HCT116 (cell line): ENCODE measurements at regions not wholly inside any gene's neighbourhood (a gene's known extent, or its start where the extent isn't known, plus 50 kb on each side); places are given as distances from the start of the nearest gene placed in this dataset.

Source experiments
- ATAC-seq: fragments of 200-7000 bp; cut with Tn5 transposase; 2 replicates; pipeline ENCODE4 v1.9.1; 2020; ENCODE audit warnings: mild to moderate bottlenecking, moderate library complexity
- BruUV-seq: library from RNA; stranded (reverse); fragments of 400-500 nt; replicated peaks from 2 replicates; lab custom pipeline; 2021; lab: Mats Ljungman, UMichigan
- CTCF ChIA-PET: fragments of 300-600 bp; sonication (Branson Sonifier 250); formaldehyde crosslinking; loops from one replicate; lab custom pipeline; 2021; ENCODE audit warnings: antibody characterized with exemption; lab: Charles Lee
- POLR2A ChIA-PET: fragments of 300-600, 350-600 bp; sonication (Branson Sonifier 250); formaldehyde crosslinking; loops from one replicate; lab custom pipeline; 2021; ENCODE audit warnings: antibody characterized with exemption; lab: Charles Lee
- RAD21 ChIA-PET, 2 experiments: fragments of 300-600 bp; sonication (Branson Sonifier 250); formaldehyde crosslinking; loops; one replicate each; lab custom pipeline; 2023; ENCODE audit warnings: low total read pairs in 2 of 2; ENCODE audit not compliant: uncharacterized antibody in 2 of 2, unreplicated experiment in 2 of 2, low non-redundant PET in 1 of 2; lab: Charles Lee
- DNase-seq: peaks from one replicate; pipeline ENCODE4 v3.0.0-alpha.2; 2010; ENCODE audit warnings: low read depth, low spot score
- H2AFZ ChIP-seq: fragments of 200-600 bp; shearing (Covaris generic), sonication (generic); 2 replicates; pipeline ENCODE4 v1.6.1; 2017; ENCODE audit warnings: low read depth, mixed run types, mixed read lengths, antibody characterized with exemption, low read length; ENCODE audit not compliant: poor library complexity, severe bottlenecking
- H3K27ac ChIP-seq: 2 replicates; pipeline ENCODE4 v1.5.1; 2012; ENCODE audit warnings: low read depth, low read length
- H3K27me3 ChIP-seq: fragments of 200-600 bp; sonication (generic); 2 replicates; pipeline ENCODE4 v1.6.1; 2016; ENCODE audit warnings: mixed run types, low read length, mixed read lengths; ENCODE audit not compliant: insufficient read depth
- H3K36me3 ChIP-seq, 2 experiments: fragments of 200-500 bp in 1 of 2; fragments of 200-600 bp in 1 of 2; sonication (Bioruptor generic) in 1 of 2; sonication (generic) in 1 of 2; 2 replicates each; pipeline versions ENCODE4 v1.5.1 to v1.6.1; 2014 to 2016; ENCODE audit warnings: low read length in 2 of 2, inconsistent platforms in 1 of 2, mixed read lengths in 1 of 2, mixed run types in 1 of 2; ENCODE audit not compliant: insufficient read depth in 2 of 2, control insufficient read depth in 1 of 2
- H3K4me1 ChIP-seq, 2 experiments: fragments of 200-600 bp in 1 of 2; sonication (generic) in 1 of 2; 2 replicates each; pipeline versions ENCODE4 v1.5.1 to v1.6.1; 2012 to 2017; ENCODE audit warnings: low read length in 2 of 2, inconsistent platforms in 1 of 2, mild to moderate bottlenecking in 1 of 2, mixed read lengths in 1 of 2, mixed run types in 1 of 2, moderate library complexity in 1 of 2; ENCODE audit not compliant: insufficient read depth in 2 of 2, control insufficient read depth in 1 of 2
- H3K4me2 ChIP-seq: fragments of 200-600 bp; sonication (generic); 2 replicates; pipeline ENCODE4 v1.6.1; 2017; ENCODE audit warnings: mixed run types, low read length, mixed read lengths
- H3K4me3 ChIP-seq, 2 experiments: fragments of 200-600 bp in 1 of 2; sonication (generic) in 1 of 2; replicated peaks in 1 of 2; 2 replicates each; pipeline ENCODE4 v1.5.1; 2011 to 2016; ENCODE audit warnings: low read length in 2 of 2, control low read depth in 1 of 2, low read depth in 1 of 2, mild to moderate bottlenecking in 1 of 2, mixed read lengths in 1 of 2, mixed run types in 1 of 2
- H3K79me2 ChIP-seq: fragments of 200-600 bp; sonication (generic); 2 replicates; pipeline ENCODE4 v1.6.1; 2017; ENCODE audit warnings: mild to moderate bottlenecking, mixed run types, low read length, moderate library complexity, mixed read lengths; ENCODE audit not compliant: insufficient read depth
- H3K9ac ChIP-seq: fragments of 200-600 bp; sonication (generic); 2 replicates; pipeline ENCODE4 v1.6.1; 2016; ENCODE audit warnings: low read length, mixed read lengths
- H3K9me2 ChIP-seq: fragments of 200-600 bp; sonication (generic), shearing (Covaris generic); 2 replicates; pipeline ENCODE4 v1.6.1; 2017; ENCODE audit warnings: mixed run types, mild to moderate bottlenecking, moderate library complexity; ENCODE audit not compliant: insufficient read depth
- H3K9me3 ChIP-seq, 2 experiments: fragments of 200-500 bp in 1 of 2; fragments of 200-600 bp in 1 of 2; sonication (Bioruptor generic) in 1 of 2; sonication (generic) in 1 of 2; 2 replicates each; pipeline ENCODE4 v1.6.1; 2014 to 2017; ENCODE audit warnings: low read length in 2 of 2, mixed read lengths in 2 of 2, inconsistent platforms in 1 of 2, low read depth in 1 of 2, mild to moderate bottlenecking in 1 of 2, mixed run types in 1 of 2, moderate library complexity in 1 of 2; ENCODE audit not compliant: control insufficient read depth in 1 of 2, insufficient read depth in 1 of 2
- H4K20me1 ChIP-seq: fragments of 200-600 bp; sonication (generic), shearing (Covaris generic); 2 replicates; pipeline ENCODE4 v1.6.1; 2017; ENCODE audit warnings: mixed run types, mild to moderate bottlenecking, moderate library complexity; ENCODE audit not compliant: insufficient read depth
- CBX3 ChIP-seq: IDR thresholded peaks from 2 replicates; pipeline ENCODE4 v1.6.1; 2012; ENCODE audit warnings: low read depth
- CEBPB ChIP-seq: IDR thresholded peaks from 2 replicates; pipeline ENCODE4 v1.6.1; 2012; ENCODE audit warnings: low read depth
- EGR1 ChIP-seq: IDR thresholded peaks from 2 replicates; pipeline ENCODE4 v1.6.1; 2012; ENCODE audit warnings: low read depth
- EZH2 ChIP-seq: fragments of 200-600 bp; sonication (generic); IDR thresholded peaks from 2 replicates; pipeline ENCODE4 v1.6.1; 2017; ENCODE audit warnings: antibody characterized with exemption, mixed run types
- EZH2phosphoT487 ChIP-seq: fragments of 200-600 bp; IDR thresholded peaks from 2 replicates; pipeline ENCODE4 v1.6.1; 2018; ENCODE audit warnings: antibody characterized with exemption, borderline replicate concordance
- FOSL1 ChIP-seq: IDR thresholded peaks from 2 replicates; pipeline ENCODE4 v1.6.1; 2012; ENCODE audit warnings: low read depth
- JUND ChIP-seq: IDR thresholded peaks from 2 replicates; pipeline ENCODE4 v1.6.1; 2012
- POLR2A ChIP-seq: IDR thresholded peaks from 2 replicates; pipeline ENCODE4 v1.7.0; 2011; ENCODE audit warnings: borderline replicate concordance; ENCODE audit not compliant: insufficient read depth, insufficient read length; ENCODE audit errors: extremely low read depth
- POLR2AphosphoS5 ChIP-seq: IDR thresholded peaks from 2 replicates; pipeline ENCODE4 v1.6.1; 2011; ENCODE audit warnings: mild to moderate bottlenecking, low read depth, low read length, moderate library complexity
- RAD21 ChIP-seq: IDR thresholded peaks from 2 replicates; pipeline ENCODE4 v1.6.1; 2012; ENCODE audit warnings: low read depth, mild to moderate bottlenecking
- SP1 ChIP-seq: IDR thresholded peaks from 2 replicates; pipeline ENCODE4 v1.6.1; 2012; ENCODE audit warnings: low read depth
- SRF ChIP-seq: IDR thresholded peaks from 2 replicates; pipeline ENCODE4 v1.6.1; 2012; ENCODE audit warnings: low read depth
- TCF7L2 ChIP-seq: IDR thresholded peaks from 2 replicates; pipeline ENCODE4 v1.7.0; 2011; ENCODE audit warnings: borderline replicate concordance, inconsistent platforms; ENCODE audit not compliant: insufficient read depth, insufficient read length; ENCODE audit errors: extremely low read depth
- ZFX ChIP-seq: fragments of 450-650 bp; IDR thresholded peaks from 2 replicates; pipeline ENCODE4 v1.6.1; 2017
- ZNF274 ChIP-seq: fragments of 200-500 bp; sonication (Bioruptor generic); IDR thresholded peaks from 2 replicates; pipeline ENCODE4 v1.6.1; 2014; ENCODE audit warnings: mild to moderate bottlenecking, low read depth, low read length, inconsistent platforms
- intact Hi-C: fragments of 100-400 bp; cut with micrococcal nuclease; formaldehyde crosslinking; loops from 2 replicates; pipeline ENCODE4 v1.10.0; 2022
- TF ChIP-seq, protein P1 (sequence below), 3 experiments: fragments of 200-600 bp in 1 of 3; sonication (generic) in 1 of 3; IDR thresholded peaks in 2 of 3; conservative IDR thresholded peaks in 1 of 3; 2 replicates each; pipeline ENCODE4 v1.5.1; 2012 to 2017; ENCODE audit warnings: low read depth in 2 of 3, low read length in 2 of 3, antibody characterized with exemption in 1 of 3, borderline replicate concordance in 1 of 3, control low read depth in 1 of 3, mild to moderate bottlenecking in 1 of 3, mixed read lengths in 1 of 3, mixed run types in 1 of 3, moderate library complexity in 1 of 3; ENCODE audit not compliant: insufficient read depth in 1 of 3
- TF ChIP-seq, protein P2 (sequence below): IDR thresholded peaks from 2 replicates; pipeline ENCODE4 v1.6.1; 2012
- TF ChIP-seq, protein P3 (sequence below): IDR thresholded peaks from 2 replicates; pipeline ENCODE4 v1.6.1; 2012; ENCODE audit warnings: low read depth
- TF ChIP-seq, protein P4 (sequence below): IDR thresholded peaks from 2 replicates; pipeline ENCODE4 v1.6.1; 2011; ENCODE audit warnings: mild to moderate bottlenecking, low read length, moderate library complexity; ENCODE audit not compliant: insufficient replicate concordance; ENCODE audit errors: extremely low read depth

GRCh38 chr7:12456506-12456905, 52.8 kb upstream of the VWDE start:
- no peaks in the 10 kb centered on the region for H3K27me3 ChIP-seq
- no peak for TF ChIP-seq TCF7L2
- TF ChIP-seq, protein P1, sequence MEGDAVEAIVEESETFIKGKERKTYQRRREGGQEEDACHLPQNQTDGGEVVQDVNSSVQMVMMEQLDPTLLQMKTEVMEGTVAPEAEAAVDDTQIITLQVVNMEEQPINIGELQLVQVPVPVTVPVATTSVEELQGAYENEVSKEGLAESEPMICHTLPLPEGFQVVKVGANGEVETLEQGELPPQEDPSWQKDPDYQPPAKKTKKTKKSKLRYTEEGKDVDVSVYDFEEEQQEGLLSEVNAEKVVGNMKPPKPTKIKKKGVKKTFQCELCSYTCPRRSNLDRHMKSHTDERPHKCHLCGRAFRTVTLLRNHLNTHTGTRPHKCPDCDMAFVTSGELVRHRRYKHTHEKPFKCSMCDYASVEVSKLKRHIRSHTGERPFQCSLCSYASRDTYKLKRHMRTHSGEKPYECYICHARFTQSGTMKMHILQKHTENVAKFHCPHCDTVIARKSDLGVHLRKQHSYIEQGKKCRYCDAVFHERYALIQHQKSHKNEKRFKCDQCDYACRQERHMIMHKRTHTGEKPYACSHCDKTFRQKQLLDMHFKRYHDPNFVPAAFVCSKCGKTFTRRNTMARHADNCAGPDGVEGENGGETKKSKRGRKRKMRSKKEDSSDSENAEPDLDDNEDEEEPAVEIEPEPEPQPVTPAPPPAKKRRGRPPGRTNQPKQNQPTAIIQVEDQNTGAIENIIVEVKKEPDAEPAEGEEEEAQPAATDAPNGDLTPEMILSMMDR (IDR thresholded peaks at IDR 0.05 in 2 of 3, conservative IDR thresholded peaks at IDR 0.05 in 1 of 3; ENCODE audit: borderline replicate concordance in 1 of 3, insufficient read depth in 1 of 3, low read depth in 2 of 3, low read length in 2 of 3), result no peak
- TF ChIP-seq EZH2, result no peak
- no peak for TF ChIP-seq ZFX
- no peak for TF ChIP-seq POLR2AphosphoS5
- no peak for TF ChIP-seq SRF
- TF ChIP-seq SP1, result no peak
- TF ChIP-seq JUND, result no peak
- TF ChIP-seq, protein P2, sequence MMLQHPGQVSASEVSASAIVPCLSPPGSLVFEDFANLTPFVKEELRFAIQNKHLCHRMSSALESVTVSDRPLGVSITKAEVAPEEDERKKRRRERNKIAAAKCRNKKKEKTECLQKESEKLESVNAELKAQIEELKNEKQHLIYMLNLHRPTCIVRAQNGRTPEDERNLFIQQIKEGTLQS, result no peak
- no peak for TF ChIP-seq RAD21
- no peak for TF ChIP-seq EZH2phosphoT487
- TF ChIP-seq FOSL1, result no peak
- no peak for TF ChIP-seq POLR2A
- no peak for TF ChIP-seq CEBPB
- TF ChIP-seq, protein P3, sequence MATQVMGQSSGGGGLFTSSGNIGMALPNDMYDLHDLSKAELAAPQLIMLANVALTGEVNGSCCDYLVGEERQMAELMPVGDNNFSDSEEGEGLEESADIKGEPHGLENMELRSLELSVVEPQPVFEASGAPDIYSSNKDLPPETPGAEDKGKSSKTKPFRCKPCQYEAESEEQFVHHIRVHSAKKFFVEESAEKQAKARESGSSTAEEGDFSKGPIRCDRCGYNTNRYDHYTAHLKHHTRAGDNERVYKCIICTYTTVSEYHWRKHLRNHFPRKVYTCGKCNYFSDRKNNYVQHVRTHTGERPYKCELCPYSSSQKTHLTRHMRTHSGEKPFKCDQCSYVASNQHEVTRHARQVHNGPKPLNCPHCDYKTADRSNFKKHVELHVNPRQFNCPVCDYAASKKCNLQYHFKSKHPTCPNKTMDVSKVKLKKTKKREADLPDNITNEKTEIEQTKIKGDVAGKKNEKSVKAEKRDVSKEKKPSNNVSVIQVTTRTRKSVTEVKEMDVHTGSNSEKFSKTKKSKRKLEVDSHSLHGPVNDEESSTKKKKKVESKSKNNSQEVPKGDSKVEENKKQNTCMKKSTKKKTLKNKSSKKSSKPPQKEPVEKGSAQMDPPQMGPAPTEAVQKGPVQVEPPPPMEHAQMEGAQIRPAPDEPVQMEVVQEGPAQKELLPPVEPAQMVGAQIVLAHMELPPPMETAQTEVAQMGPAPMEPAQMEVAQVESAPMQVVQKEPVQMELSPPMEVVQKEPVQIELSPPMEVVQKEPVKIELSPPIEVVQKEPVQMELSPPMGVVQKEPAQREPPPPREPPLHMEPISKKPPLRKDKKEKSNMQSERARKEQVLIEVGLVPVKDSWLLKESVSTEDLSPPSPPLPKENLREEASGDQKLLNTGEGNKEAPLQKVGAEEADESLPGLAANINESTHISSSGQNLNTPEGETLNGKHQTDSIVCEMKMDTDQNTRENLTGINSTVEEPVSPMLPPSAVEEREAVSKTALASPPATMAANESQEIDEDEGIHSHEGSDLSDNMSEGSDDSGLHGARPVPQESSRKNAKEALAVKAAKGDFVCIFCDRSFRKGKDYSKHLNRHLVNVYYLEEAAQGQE, result no peak
- TF ChIP-seq EGR1, result no peak
- TF ChIP-seq ZNF274, result no peak
- TF ChIP-seq CBX3, result no peak
- TF ChIP-seq, protein P4, sequence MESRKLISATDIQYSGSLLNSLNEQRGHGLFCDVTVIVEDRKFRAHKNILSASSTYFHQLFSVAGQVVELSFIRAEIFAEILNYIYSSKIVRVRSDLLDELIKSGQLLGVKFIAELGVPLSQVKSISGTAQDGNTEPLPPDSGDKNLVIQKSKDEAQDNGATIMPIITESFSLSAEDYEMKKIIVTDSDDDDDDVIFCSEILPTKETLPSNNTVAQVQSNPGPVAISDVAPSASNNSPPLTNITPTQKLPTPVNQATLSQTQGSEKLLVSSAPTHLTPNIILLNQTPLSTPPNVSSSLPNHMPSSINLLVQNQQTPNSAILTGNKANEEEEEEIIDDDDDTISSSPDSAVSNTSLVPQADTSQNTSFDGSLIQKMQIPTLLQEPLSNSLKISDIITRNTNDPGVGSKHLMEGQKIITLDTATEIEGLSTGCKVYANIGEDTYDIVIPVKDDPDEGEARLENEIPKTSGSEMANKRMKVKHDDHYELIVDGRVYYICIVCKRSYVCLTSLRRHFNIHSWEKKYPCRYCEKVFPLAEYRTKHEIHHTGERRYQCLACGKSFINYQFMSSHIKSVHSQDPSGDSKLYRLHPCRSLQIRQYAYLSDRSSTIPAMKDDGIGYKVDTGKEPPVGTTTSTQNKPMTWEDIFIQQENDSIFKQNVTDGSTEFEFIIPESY, result no peak
- TF ChIP-seq, all 23 proteins: peak for 0
- CTCF ChIA-PET, result interaction anchor here (1.3 kb wide), 1 partner anchor 32 kb away, joined by 4 read pairs; no protein-coding TSS in a partner anchor
- Histone ChIP-seq H3K9me2 (no peaks in the 10 kb centered on the region), H2AFZ (no peak overlapping the region), H3K4me1 (peaks cover 0 to 2% of the 10 kb centered on the region in 2 experiments; a peak in 2 of 4 replicates), H3K36me3 (no peaks in the 10 kb centered on the region), H3K4me2 (no peak overlapping the region), H3K9ac (no peak overlapping the region), H3K27ac (no peak overlapping the region), H3K79me2 (no peaks in the 10 kb centered on the region), H3K9me3 (no peaks in the 10 kb centered on the region), H3K4me3 (no peak overlapping the region), H4K20me1 (no peaks in the 10 kb centered on the region)
- no peak for ATAC-seq
- RAD21 ChIA-PET, result no interaction called here
- intact Hi-C loops, result loop anchor here (10.0 kb wide), 1 partner anchor 168 kb away; no protein-coding TSS in a partner anchor
- DNase-seq, result no peak
- POLR2A ChIA-PET, result no interaction called here
- no TSS peak for BruUV-seq
